H1 (cell line): ENCODE measurements at regions not wholly inside any gene's neighbourhood (a gene's known extent, or its start where the extent isn't known, plus 50 kb on each side); places are given as distances from the start of the nearest gene placed in this dataset.

Experiments used
- CTCF ChIA-PET: fragments of 300-600 bp; sonication (Branson Sonifier 250); formaldehyde crosslinking; loops from one replicate; lab custom pipeline; 2021; ENCODE audit not compliant: partially characterized antibody; lab: Charles Lee
- POLR2A ChIA-PET: fragments of 300-600 bp; sonication (Branson Sonifier 250); formaldehyde crosslinking; loops from one replicate; lab custom pipeline; 2021; ENCODE audit warnings: inconsistent platforms; ENCODE audit not compliant: partially characterized antibody; lab: Charles Lee
- DNase-seq, 2 experiments: peaks; one replicate each; pipeline versions ENCODE4 v3.0.0 to v3.0.0-alpha.2; 2010 to 2022; ENCODE audit warnings: low spot score in 2 of 2, low read depth in 1 of 2, mixed read lengths in 1 of 2
- FAIRE-seq: peaks from 2 replicates; lab custom pipeline; 2011; peaks lifted over from hg19 to GRCh38; lab: Jason Lieb, UNC
- H2AFZ ChIP-seq: 2 replicates; pipeline ENCODE4 v1.8.1; 2012; ENCODE audit warnings: low read length, inconsistent platforms
- H2AK5ac ChIP-seq: 2 replicates; pipeline ENCODE4 v1.6.1; 2013; ENCODE audit warnings: low read depth, low read length
- H2BK120ac ChIP-seq: replicated peaks from 2 replicates; pipeline ENCODE3; 2013; ENCODE audit warnings: low read depth, low read length, inconsistent platforms
- H2BK12ac ChIP-seq: 2 replicates; pipeline ENCODE4 v1.6.1; 2013; ENCODE audit warnings: low read depth, low read length
- H2BK15ac ChIP-seq: 2 replicates; pipeline ENCODE4 v1.6.1; 2013; ENCODE audit warnings: low read length
- H2BK20ac ChIP-seq: 2 replicates; pipeline ENCODE4 v1.6.1; 2013; ENCODE audit warnings: low read length
- H2BK5ac ChIP-seq: 2 replicates; pipeline ENCODE4 v1.6.1; 2013; ENCODE audit warnings: low read depth, low read length
- H3K14ac ChIP-seq: 2 replicates; pipeline ENCODE4 v1.6.1; 2013; ENCODE audit warnings: inconsistent platforms; ENCODE audit not compliant: insufficient read length
- H3K18ac ChIP-seq: 2 replicates; pipeline ENCODE4 v1.6.1; 2013; ENCODE audit warnings: low read length; ENCODE audit errors: extremely low read depth
- H3K23ac ChIP-seq: 2 replicates; pipeline ENCODE4 v1.6.1; 2013; ENCODE audit warnings: inconsistent platforms; ENCODE audit not compliant: insufficient read length
- H3K23me2 ChIP-seq: 2 replicates; pipeline ENCODE4 v1.6.1; 2013; ENCODE audit warnings: low read depth, low read length
- H3K27ac ChIP-seq: 2 replicates; pipeline ENCODE4 v1.6.1; 2011; ENCODE audit warnings: low read depth, low read length, inconsistent platforms
- H3K27me3 ChIP-seq, 4 experiments: replicated peaks in 1 of 4; 1 replicate in 1 of 4; 2 replicates in 3 of 4; pipeline versions ENCODE4 v1.6.1 to v1.8.1; 2011 to 2013; ENCODE audit warnings: low read length in 3 of 4, mild to moderate bottlenecking in 3 of 4, inconsistent platforms in 2 of 4, mixed read lengths in 2 of 4, moderate library complexity in 1 of 4; ENCODE audit not compliant: control insufficient read depth in 3 of 4, insufficient read depth in 3 of 4; ENCODE audit errors: extremely low read depth in 1 of 4
- H3K36me3 ChIP-seq, 4 experiments: 2 replicates each; pipeline versions ENCODE4 v1.6.1 to v1.8.1; 2011 to 2013; ENCODE audit warnings: mild to moderate bottlenecking in 4 of 4, low read length in 3 of 4, moderate library complexity in 2 of 4, control low read depth in 1 of 4, inconsistent platforms in 1 of 4; ENCODE audit not compliant: insufficient read depth in 4 of 4, control insufficient read depth in 2 of 4
- H3K4ac ChIP-seq: replicated peaks from 2 replicates; pipeline ENCODE3; 2013; ENCODE audit warnings: low read length, low read depth, mixed read lengths, inconsistent platforms; ENCODE audit not compliant: insufficient read length
- H3K4me1 ChIP-seq, 4 experiments: replicated peaks in 1 of 4; 1 replicate in 1 of 4; 2 replicates in 3 of 4; pipeline versions ENCODE4 v1.6.1 to v1.8.1; 2011 to 2013; ENCODE audit warnings: low read length in 3 of 4, inconsistent platforms in 2 of 4, mixed read lengths in 1 of 4; ENCODE audit not compliant: insufficient read depth in 4 of 4, control insufficient read depth in 3 of 4
- H3K4me2 ChIP-seq, 2 experiments: 2 replicates each; pipeline versions ENCODE4 v1.6.1 to v1.8.1; 2011 to 2013; ENCODE audit warnings: low read depth in 2 of 2, low read length in 2 of 2, control low read depth in 1 of 2, inconsistent platforms in 1 of 2, mild to moderate bottlenecking in 1 of 2; ENCODE audit not compliant: insufficient read depth in 1 of 2
- H3K4me3 ChIP-seq, 4 experiments: fragments of 200-600, 300-600 bp in 1 of 4; sonication (generic), shearing (Covaris generic), sonication (Bioruptor Twin) in 1 of 4; 2 replicates each; pipeline versions ENCODE4 v1.5.1 to v1.8.1; 2011 to 2016; ENCODE audit warnings: low read length in 4 of 4, low read depth in 3 of 4, control low read depth in 2 of 4, inconsistent platforms in 2 of 4, mild to moderate bottlenecking in 2 of 4, mixed read lengths in 1 of 4, moderate library complexity in 1 of 4; ENCODE audit not compliant: insufficient read depth in 2 of 4; ENCODE audit errors: extremely low read depth in 1 of 4
- H3K56ac ChIP-seq: replicated peaks from 2 replicates; pipeline ENCODE3; 2013; ENCODE audit warnings: low read depth, mild to moderate bottlenecking, mixed read lengths, low read length, inconsistent platforms; ENCODE audit not compliant: insufficient read length
- H3K79me1 ChIP-seq: 2 replicates; pipeline ENCODE4 v1.6.1; 2013; ENCODE audit warnings: low read depth, low read length, control low read depth
- H3K79me2 ChIP-seq, 2 experiments: 2 replicates each; pipeline versions ENCODE4 v1.6.1 to v1.8.1; 2012 to 2013; ENCODE audit warnings: low read length in 2 of 2, mild to moderate bottlenecking in 2 of 2, inconsistent platforms in 1 of 2; ENCODE audit not compliant: insufficient read depth in 2 of 2, control insufficient read depth in 1 of 2
- H3K9ac ChIP-seq, 4 experiments: replicated peaks in 1 of 4; 1 replicate in 1 of 4; 2 replicates in 3 of 4; pipeline versions ENCODE4 v1.6.1 to v1.8.1; 2011 to 2013; ENCODE audit warnings: low read depth in 3 of 4, low read length in 3 of 4, control low read depth in 2 of 4, mild to moderate bottlenecking in 2 of 4, moderate library complexity in 2 of 4, inconsistent platforms in 1 of 4; ENCODE audit errors: extremely low read depth in 1 of 4
- H3K9me3 ChIP-seq, 2 experiments: 2 replicates each; pipeline versions ENCODE4 v1.6.1 to v1.8.1; 2012 to 2013; ENCODE audit warnings: mild to moderate bottlenecking in 2 of 2, moderate library complexity in 2 of 2, control low read depth in 1 of 2, inconsistent platforms in 1 of 2, low read depth in 1 of 2, low read length in 1 of 2, mixed read lengths in 1 of 2; ENCODE audit not compliant: insufficient read depth in 2 of 2
- H4K20me1 ChIP-seq, 2 experiments: replicated peaks in 1 of 2; 2 replicates each; pipeline versions ENCODE3 to v1.8.1; 2011 to 2013; ENCODE audit warnings: inconsistent platforms in 2 of 2, low read length in 2 of 2, mild to moderate bottlenecking in 1 of 2; ENCODE audit not compliant: insufficient read depth in 2 of 2, control insufficient read depth in 1 of 2
- H4K5ac ChIP-seq: 2 replicates; pipeline ENCODE4 v1.6.1; 2013; ENCODE audit warnings: low read length, low read depth, mixed read lengths, inconsistent platforms; ENCODE audit not compliant: insufficient read length
- H4K8ac ChIP-seq: 2 replicates; pipeline ENCODE4 v1.8.0; 2013; ENCODE audit warnings: mild to moderate bottlenecking, moderate library complexity, low read length, inconsistent platforms; ENCODE audit not compliant: insufficient read depth; ENCODE audit errors: extremely low read depth
- H4K91ac ChIP-seq: replicated peaks from 2 replicates; pipeline ENCODE3; 2013; ENCODE audit warnings: low read length, mixed read lengths, inconsistent platforms; ENCODE audit not compliant: insufficient read length
- GABPA ChIP-seq: IDR thresholded peaks from 2 replicates; pipeline ENCODE4 v1.6.1; 2011; ENCODE audit warnings: mild to moderate bottlenecking, low read length, moderate library complexity, borderline replicate concordance; ENCODE audit not compliant: insufficient read depth
- SIN3A ChIP-seq, 2 experiments: IDR thresholded peaks in 1 of 2; conservative IDR thresholded peaks in 1 of 2; 2 replicates each; pipeline ENCODE4 v1.6.1; 2011 to 2012; ENCODE audit warnings: low read length in 2 of 2, improper control_type of control experiment in 1 of 2, low read depth in 1 of 2, mild to moderate bottlenecking in 1 of 2
- SUZ12 ChIP-seq: fragments of 200-600 bp; sonication (generic); IDR thresholded peaks from 2 replicates; pipeline ENCODE4 v1.6.1; 2012; ENCODE audit warnings: mild to moderate bottlenecking, inconsistent platforms, low read length, moderate library complexity, mixed read lengths
- WGBS, 2 experiments: shearing (Covaris generic) in 1 of 2; methylation state at CpG; one replicate each; pipeline versions ENCODE4 v1.1.6 to v1.1.7; 2013 to 2015; ENCODE audit warnings: low lambda C conversion rate in 2 of 2, mixed read lengths in 2 of 2, inconsistent platforms in 1 of 2, low coverage in 1 of 2, missing lambda C conversion rate in 1 of 2; ENCODE audit not compliant: insufficient replicate concordance in 2 of 2, insufficient coverage in 1 of 2, insufficient read length in 1 of 2; ENCODE audit errors: extremely low coverage in 1 of 2, missing lambda C conversion rate in 1 of 2; 5-methylcytosine and 5-hydroxymethylcytosine counted together

- WGBS, 2 experiments: 85% methylated on average over 3 of the region's 3 CpGs; no CpG with 5 or more reads in 1 of the 2 experiments
- no peak for TF ChIP-seq SIN3A (conservative IDR thresholded peaks at IDR 0.05 in 1 of 2, IDR thresholded peaks at IDR 0.05 in 1 of 2; ENCODE audit: low read depth in 1 of 2, low read length in 2 of 2)
- no peak for TF ChIP-seq SUZ12
- no peak for TF ChIP-seq GABPA
Measured at GRCh38 chr10:128516180-128516579, 390.0 kb upstream of the MKI67 start.

More at GRCh38 chr10:128516180-128516579, 390.0 kb upstream of the MKI67 start:
- Histone ChIP-seq H3K56ac (no peak overlapping the region), H3K4me1 (0 out of 7 replicates have a peak, but pooled peaks cover 0 to 2% (median 0%) of the 10 kb centered on the region in 4 experiments), H3K79me2 (no peaks in the 10 kb centered on the region), H2BK15ac (no peak overlapping the region), H2AK5ac (no peak overlapping the region), H4K91ac (no peak overlapping the region), H2BK120ac (no peak overlapping the region), H3K23ac (no peak overlapping the region), H2BK5ac (no peak overlapping the region), H3K36me3 (no peaks in the 10 kb centered on the region), H3K23me2 (0 out of 2 replicates have a peak, but pooled peaks cover 2% of the 10 kb centered on the region), H3K9ac (no peak overlapping the region), H3K79me1 (no peaks in the 10 kb centered on the region), H3K18ac (no peak overlapping the region), H4K8ac (no peak overlapping the region), H3K27ac (no peak overlapping the region), H2AFZ (no peak overlapping the region), H3K4me2 (no peak overlapping the region), H3K9me3 (no peaks in the 10 kb centered on the region; a peak in 2 of 4 replicates), H3K14ac (no peak overlapping the region), H3K27me3 (no peaks in the 10 kb centered on the region), H4K20me1 (no peaks in the 10 kb centered on the region), H3K4ac (no peak overlapping the region), H4K5ac (no peak overlapping the region), H2BK20ac (no peak overlapping the region; the same call in 1 of the 2 replicates), H3K4me3 (no peak overlapping the region), H2BK12ac (no peak overlapping the region)
- FAIRE-seq (no peak), DNase-seq (no peak)
- CTCF ChIA-PET: interaction anchor here (0.6 to 3.9 kb wide), 4 partner anchors 13 to 598 kb away, joined by 3 to 21 read pairs (median 5); no protein-coding TSS in a partner anchor
- POLR2A ChIA-PET: interaction anchor here (0.9 kb wide), 1 partner anchor 11 kb away, joined by 4 read pairs; no protein-coding TSS in a partner anchor
